ENCODE measurements at regions not wholly inside any gene's neighbourhood (a gene's known extent, or its start where the extent isn't known, plus 50 kb on each side); places are given as distances from the start of the nearest gene placed in this dataset.
"Not testable (repeated sequence)": the region's sequence is repeated elsewhere in the genome, so short reads cannot be mapped to it uniquely, and the experiment has no call there.

GRCh38 chr11:43053638-43054412 lies 258.0 kb upstream of the API5 start:
- DNase-seq, result no peak

GRCh38 chr11:43067681-43068080 lies 244.1 kb upstream of the API5 start:
- DNase-seq, result no peak

- no peak for DNase-seq
These were observed 240.5 kb upstream of the API5 start for GRCh38 chr11:43071338-43071737.

GRCh38 chr11:43072096-43072495 lies 239.7 kb upstream of the API5 start:
- no peak for DNase-seq

- no peak for DNase-seq
These were observed 238.9 kb upstream of the API5 start for GRCh38 chr11:43072911-43073310.

- DNase-seq, result no peak
These were observed 237.0 kb upstream of the API5 start for GRCh38 chr11:43074810-43075209.

GRCh38 chr11:43101113-43101512 lies 210.7 kb upstream of the API5 start:
- DNase-seq, result no peak

GRCh38 chr11:43116071-43116470 lies 195.7 kb upstream of the API5 start:
- no peak for DNase-seq

GRCh38 chr11:43119275-43119970 lies 192.4 kb upstream of the API5 start:
- no peak for DNase-seq

- DNase-seq, result no peak
These were observed 189.2 kb upstream of the API5 start for GRCh38 chr11:43122546-43122945.

GRCh38 chr11:43123443-43123842 lies 188.4 kb upstream of the API5 start:
- no peak for DNase-seq

- no peak for DNase-seq
These were observed 187.4 kb upstream of the API5 start for GRCh38 chr11:43124272-43124935.

GRCh38 chr11:43129329-43129728 lies 182.5 kb upstream of the API5 start:
- DNase-seq, result no peak

GRCh38 chr11:43130616-43131015 lies 181.2 kb upstream of the API5 start:
- DNase-seq, result no peak

- no peak for DNase-seq
These were observed 175.7 kb upstream of the API5 start for GRCh38 chr11:43135966-43136534.

- DNase-seq, result no peak
These were observed 173.1 kb upstream of the API5 start for GRCh38 chr11:43138621-43139140.

GRCh38 chr11:43145653-43146052 lies 166.1 kb upstream of the API5 start:
- no peak for DNase-seq

- no peak for DNase-seq
These were observed 161.1 kb upstream of the API5 start for GRCh38 chr11:43150697-43151096.

GRCh38 chr11:43164831-43165230 lies 147.0 kb upstream of the API5 start:
- no peak for DNase-seq

GRCh38 chr11:43165393-43165792 lies 146.4 kb upstream of the API5 start:
- not testable (repeated sequence) for DNase-seq

- DNase-seq, result not testable (repeated sequence)
These were observed 143.6 kb upstream of the API5 start for GRCh38 chr11:43168241-43168640.

- no peak for DNase-seq
These were observed 139.3 kb upstream of the API5 start for GRCh38 chr11:43172477-43172876.

GRCh38 chr11:43177975-43178374 lies 133.8 kb upstream of the API5 start:
- no peak for DNase-seq

Data from activated CD4-positive, alpha-beta T cell treated with anti-CD3 and anti-CD28 coated beads for 48 hours (primary cell).